ENCODE measurements at regions not wholly inside any gene's neighbourhood (a gene's known extent, or its start where the extent isn't known, plus 50 kb on each side); places are given as distances from the start of the nearest gene placed in this dataset.

- no peak for DNase-seq (ENCODE audit: low spot score)
Measured at GRCh38 chr18:24734058-24734457, 273.6 kb downstream of the HRH4 start.

DNA sequence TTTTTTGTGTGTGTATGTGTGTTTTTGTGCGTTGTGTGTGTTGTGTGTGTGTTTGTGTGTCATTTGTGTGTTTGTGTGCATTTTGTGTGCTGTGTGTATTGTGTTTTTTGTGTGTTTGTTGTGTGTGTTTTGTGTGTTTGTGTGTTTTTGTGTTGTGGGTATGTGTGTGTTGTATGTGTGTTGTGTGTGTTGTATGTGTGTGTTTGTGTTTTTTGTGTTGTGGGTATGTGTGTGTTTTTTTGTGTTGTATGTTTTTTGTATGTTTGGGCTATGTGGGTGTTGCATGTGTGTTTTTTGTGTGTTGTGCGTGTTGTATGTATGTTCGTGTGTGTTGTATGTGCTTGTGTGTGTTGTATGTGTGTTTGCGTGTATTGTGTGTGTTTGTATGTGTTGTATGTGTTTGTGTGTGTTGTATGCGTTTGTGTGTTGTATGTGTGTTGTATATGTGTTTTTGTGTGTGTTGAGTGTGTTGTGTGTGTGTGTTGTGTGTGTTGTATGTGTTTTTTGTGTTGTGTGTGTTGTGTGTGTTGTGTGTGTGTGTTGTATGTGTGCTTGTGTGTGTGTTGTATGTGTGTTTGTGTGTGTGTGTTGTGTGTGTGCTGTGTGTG, 275.3 kb downstream of the HRH4 start:
- no peak for DNase-seq (ENCODE audit: low spot score)

GRCh38 chr18:24736662-24737330, 276.4 kb downstream of the HRH4 start:
- DNase-seq (ENCODE audit: low spot score): no peak

DNA sequence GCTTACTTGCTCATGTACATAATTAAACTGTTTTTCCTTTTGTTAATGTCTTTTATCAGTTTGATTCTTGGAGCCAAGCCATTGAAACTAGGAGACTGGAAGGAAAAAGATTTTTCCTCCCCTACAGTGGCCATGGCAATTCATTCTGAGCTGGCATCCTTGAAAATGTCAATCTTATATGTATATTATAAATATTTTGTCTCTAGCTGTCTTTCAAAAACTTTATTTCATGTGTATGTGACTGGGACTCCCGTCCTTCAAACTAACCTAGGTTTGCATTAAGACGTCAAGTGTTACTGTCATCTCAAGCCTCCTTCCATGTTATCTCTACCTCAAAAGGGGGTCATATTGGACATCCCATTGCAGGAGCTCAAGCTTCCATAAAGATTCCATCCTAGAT, 280.4 kb downstream of the HRH4 start:
- DNase-seq (ENCODE audit: low spot score): no peak

DNA sequence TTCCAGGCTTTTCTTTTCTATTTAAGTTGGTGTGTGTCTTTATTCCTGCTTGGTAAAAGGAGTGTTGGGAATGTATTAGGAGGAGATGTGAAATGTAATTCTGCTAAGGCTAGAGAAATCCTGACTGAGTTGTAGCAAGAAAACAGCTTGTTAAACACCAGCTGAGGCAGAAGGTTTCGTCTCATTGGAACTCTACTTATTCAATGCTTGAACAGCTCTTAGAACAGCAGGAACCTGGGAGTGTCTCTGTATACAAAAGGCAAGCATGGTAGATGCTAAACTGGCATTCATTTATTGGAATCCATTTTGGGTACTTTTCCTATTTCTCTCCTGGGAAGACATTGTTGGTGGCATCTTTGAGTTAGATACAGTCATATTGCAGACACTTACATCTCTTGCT, 280.9 kb downstream of the HRH4 start:
- DNase-seq (ENCODE audit: low spot score): no peak

- DNase-seq (ENCODE audit: low spot score): peak; percentile 78
Measured at GRCh38 chr18:24741965-24742724, 281.7 kb downstream of the HRH4 start.

DNA sequence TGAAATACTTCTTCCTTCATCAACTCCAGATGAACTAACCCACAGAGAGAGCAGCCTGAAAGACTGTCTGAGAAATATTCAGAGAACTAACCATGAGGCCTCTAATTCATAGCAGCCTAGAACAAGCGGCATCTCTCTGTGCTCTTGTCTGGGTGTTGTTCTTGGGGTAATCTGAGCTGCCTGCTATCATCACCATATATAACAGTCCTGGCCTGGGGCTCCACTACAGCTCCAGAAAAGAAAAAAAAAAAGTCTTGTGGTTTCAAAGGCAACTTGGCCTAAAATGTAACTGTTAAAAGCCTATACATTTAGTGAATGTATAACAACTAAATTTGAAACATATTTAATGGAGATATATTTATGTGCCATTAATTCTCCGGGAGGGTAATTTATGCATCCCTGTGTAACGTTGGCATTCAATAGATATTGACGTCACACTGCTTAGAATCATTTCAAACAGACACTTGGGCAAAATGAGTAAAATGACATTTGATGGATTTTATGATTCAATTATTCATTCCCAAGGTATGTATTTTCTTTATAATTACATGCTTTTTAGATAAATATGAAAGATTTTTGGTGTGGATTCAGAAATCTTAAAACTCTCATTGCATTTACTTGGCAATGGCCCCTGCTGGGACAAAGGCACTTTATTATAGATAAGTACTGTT, 294.3 kb downstream of the HRH4 start:
- no peak for DNase-seq (ENCODE audit: low spot score)

DNA sequence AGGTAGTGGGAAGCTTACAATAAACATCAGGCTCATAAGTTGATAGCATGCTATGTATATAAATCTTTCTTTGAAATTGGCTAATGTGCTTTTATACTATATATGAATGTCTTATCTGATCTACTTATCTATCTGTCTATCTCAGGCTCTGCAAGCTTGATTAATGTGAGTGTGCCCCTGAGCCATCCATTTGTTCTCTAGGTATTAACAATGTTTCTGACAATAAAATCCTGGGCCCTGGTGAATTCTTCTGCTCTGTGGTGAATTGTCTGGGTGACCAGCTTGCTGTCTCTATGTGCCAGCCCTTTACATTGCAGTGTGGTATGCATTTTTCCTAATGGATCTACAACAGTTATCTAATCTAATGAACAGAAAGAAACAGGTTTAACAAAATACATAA, 295.9 kb downstream of the HRH4 start:
- no peak for DNase-seq (ENCODE audit: low spot score)

DNA sequence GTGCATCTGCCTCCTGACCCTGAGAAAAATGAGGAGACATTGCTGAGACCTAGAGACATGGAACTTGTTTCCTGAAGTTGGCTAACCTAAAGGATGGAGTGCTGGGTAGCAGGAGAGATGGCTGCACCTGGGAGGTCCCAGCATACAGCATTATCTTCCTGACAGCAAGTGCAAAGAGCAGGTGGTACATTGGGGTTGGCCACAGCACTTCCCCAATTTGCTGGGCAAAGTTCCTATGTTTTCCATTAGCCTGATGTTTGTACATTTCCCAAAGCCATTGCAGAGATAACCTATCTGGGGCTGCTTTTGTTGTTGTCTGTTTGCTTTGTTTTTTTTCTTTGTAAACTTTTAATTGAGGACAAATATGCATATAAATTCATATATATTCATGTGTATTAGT, 296.7 kb downstream of the HRH4 start:
- no peak for DNase-seq (ENCODE audit: low spot score)

DNA sequence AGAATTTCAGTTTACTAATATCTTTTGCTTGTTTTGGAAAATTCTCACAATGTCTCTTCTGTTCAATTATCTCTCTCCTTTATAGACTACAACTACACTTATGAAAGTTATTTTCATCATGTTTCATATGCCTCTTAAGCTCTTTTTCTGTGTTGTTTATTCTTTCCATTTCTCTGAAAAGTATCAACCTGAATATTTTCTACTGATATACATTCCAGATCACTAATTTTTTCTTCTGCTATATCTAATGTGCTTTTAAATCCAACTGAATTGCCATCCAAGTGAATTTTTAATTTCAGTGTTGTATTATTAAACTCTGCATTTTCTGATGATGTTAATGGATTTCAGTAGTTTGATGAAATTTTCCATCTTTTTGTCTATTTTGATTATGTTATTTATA, 301.3 kb downstream of the HRH4 start:
- DNase-seq (ENCODE audit: low spot score): no peak

- no peak for DNase-seq (ENCODE audit: low spot score)
Measured at GRCh38 chr18:24762511-24762910, 302.1 kb downstream of the HRH4 start.

DNA sequence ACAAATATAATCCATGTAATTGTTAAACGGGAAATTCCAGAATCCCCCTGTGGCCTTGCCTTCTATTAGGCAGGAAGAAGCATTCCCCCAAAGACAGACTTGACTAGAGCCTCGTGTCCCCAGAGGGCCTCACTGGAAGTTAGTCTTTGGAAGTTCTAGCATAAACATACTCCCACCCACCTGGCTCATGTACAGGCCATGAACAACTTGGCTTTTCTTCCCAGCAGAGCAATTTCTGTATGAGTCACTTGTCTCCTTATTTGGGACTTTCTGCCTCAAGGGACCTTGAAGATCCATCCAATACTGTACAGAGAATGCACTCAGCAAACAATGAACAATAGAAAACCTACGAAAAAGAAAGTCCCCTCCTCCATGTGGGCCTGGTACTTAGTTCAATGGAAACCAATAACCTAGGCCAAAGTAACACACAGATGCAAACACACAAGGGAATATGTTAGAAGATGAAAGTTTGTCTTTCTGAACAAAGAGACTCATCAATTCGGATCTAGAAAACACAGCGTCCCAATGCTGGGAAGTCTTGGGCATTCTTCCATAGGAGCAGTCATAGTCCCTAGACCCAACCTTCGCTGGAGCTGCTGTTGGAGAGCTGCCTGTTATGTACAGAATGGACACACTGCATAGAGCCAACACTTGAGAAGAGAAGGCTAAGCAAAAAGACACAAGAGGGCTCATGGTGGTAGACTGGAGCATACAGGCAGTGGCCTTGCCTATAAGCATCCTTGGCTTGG, 303.5 kb downstream of the HRH4 start:
- peak; percentile 79 for DNase-seq (ENCODE audit: low spot score)

- DNase-seq (ENCODE audit: low spot score): no peak
Measured at GRCh38 chr18:24764766-24765165, 304.3 kb downstream of the HRH4 start.

- DNase-seq (ENCODE audit: low spot score): peak; percentile 67
Measured at GRCh38 chr18:24766376-24766775, 305.9 kb downstream of the HRH4 start.

DNA sequence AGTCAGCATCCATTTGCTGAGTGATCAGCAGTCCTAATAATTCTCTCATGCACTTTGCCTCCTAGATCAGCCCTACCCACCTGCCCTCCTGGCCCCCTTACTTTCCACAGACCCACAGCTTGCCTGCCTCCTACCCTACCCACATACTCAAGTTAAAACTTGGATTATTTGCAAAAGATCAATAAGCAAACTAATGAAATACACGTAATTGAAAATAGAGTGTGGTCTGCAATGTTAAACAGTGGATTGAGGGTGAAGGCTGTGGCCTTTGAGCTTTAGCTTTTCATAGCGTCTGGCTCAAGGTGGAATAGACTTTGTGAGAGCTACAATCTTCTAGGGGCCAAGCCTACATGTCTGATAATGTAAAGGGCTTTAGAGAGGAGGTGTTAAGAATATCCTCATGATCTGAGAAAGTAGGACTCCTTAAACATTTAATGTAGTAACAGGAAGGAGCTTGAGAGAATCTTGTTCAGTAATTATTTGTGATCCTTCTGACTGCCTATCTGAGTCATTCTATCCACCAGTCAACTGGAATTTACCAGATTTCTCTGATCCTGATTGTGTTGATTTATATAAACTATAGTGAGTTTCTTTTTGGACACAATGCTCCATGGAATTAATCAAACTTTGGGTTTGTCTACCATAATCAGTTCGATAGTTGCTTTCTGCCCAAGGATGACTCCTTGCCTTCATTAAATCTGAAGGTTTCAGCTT, 310.0 kb downstream of the HRH4 start:
- peak; percentile 24 for DNase-seq (ENCODE audit: low spot score)

DNA sequence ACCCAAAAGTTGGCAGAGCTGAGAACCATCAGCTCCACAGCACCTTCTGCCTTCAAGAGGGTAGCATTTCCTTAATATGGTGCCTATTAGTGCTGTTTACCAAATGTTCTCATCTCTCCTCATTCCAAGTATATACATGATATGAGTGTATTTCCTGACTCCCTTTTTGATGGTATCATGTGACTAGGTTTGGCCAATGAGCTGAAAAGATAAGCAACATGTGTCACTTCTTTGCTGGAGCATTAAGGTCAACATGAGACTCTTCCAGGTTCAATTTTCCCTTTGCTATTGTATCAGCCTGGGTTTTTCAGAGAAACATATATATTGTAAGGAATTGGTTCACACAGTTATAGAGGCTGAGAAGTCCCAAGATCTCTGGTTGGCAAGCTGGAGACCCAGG, 310.9 kb downstream of the HRH4 start:
- DNase-seq (ENCODE audit: low spot score): no peak

- no peak for DNase-seq (ENCODE audit: low spot score)
Measured at GRCh38 chr18:24773101-24773500, 312.7 kb downstream of the HRH4 start.

GRCh38 chr18:24776019-24776418, 315.6 kb downstream of the HRH4 start:
- DNase-seq (ENCODE audit: low spot score): no peak

DNA sequence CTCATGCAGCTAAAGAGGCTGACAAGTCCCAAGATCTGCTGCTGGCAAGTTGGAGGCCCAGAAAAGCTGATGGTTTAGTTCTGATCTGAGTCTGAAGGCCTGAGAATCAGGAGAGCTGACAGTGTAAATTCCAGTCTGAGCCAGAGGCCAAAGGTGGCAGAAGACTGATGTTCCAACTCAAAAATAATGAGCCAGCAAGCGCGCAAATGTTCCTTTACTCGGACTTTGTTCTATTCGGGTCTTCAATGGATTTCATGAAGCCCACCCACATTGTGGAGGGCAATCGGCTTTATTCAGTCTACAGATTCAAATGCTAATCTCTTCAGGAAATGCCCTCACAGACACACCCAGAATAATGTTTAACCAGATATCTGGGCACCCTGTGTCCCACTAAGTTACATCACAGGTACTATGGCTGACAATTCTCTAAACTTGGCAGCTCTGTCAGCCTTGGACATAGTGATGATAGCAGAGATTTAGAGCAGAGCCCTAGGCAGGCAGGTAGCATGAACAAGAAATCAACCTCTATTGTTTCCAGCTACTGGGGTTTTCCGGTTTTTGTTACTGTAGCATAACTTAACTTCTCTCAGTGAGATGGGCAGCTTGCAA, 318.5 kb downstream of the HRH4 start:
- no peak for DNase-seq (ENCODE audit: low spot score)

DNA sequence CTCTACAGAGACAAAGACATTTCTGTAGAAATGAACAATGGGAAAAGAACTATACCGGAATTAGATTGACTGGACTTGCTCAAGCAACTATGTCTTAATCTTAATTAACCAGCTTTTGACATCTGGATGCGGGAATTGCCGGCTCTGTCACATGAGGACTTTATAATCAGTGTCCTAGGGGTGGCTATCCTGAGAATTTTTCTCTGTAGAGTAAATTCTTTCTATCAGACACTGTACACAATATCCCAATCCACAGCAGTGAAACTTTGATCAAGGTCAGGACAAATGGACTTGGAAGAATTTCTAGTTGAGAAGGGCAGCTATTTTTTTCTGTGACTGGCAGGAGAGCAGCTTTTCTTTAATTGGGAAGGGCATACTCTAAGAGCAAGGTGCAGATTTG, 322.1 kb downstream of the HRH4 start:
- DNase-seq (ENCODE audit: low spot score): no peak

- peak; percentile 26 for DNase-seq (ENCODE audit: low spot score)
Measured at GRCh38 chr18:24785019-24785418, 324.6 kb downstream of the HRH4 start.

Data from AG08395 (cell line).